Activated CD4-positive, alpha-beta T cell treated with anti-CD3 and anti-CD28 coated beads, Interleukin-2, Interleukin-4, amounts not matched to agents 100 ng/mL and 50 ng/mL, durations not matched to agents 16 hours and 8 hours (primary cell): ENCODE measurements at regions not wholly inside any gene's neighbourhood (a gene's known extent, or its start where the extent isn't known, plus 50 kb on each side); places are given as distances from the start of the nearest gene placed in this dataset.

Source experiments
- DNase-seq: peaks from one replicate; pipeline ENCODE4 v3.0.0-alpha.2; 2020; ENCODE audit warnings: low spot score

- no peak for DNase-seq
Measured at GRCh38 chr11:42179216-42179615, 719.8 kb upstream of the LRRC4C start.

GRCh38 chr11:42195289-42196013 is 736.0 kb upstream of the LRRC4C start:
- DNase-seq, result no peak

GRCh38 chr11:42200311-42200710 is 740.9 kb upstream of the LRRC4C start:
- no peak for DNase-seq

GRCh38 chr11:42201603-42202148 is 742.2 kb upstream of the LRRC4C start:
- DNase-seq, result no peak

- DNase-seq, result no peak
Measured at GRCh38 chr11:42205518-42205917, 746.1 kb upstream of the LRRC4C start.

GRCh38 chr11:42225664-42226063 is 766.2 kb upstream of the LRRC4C start:
- no peak for DNase-seq

- no peak for DNase-seq
Measured at GRCh38 chr11:42232673-42233072, 773.2 kb upstream of the LRRC4C start.

- DNase-seq, result no peak
Measured at GRCh38 chr11:42234451-42234951, 775.0 kb upstream of the LRRC4C start.

GRCh38 chr11:42237701-42238235 is 778.3 kb upstream of the LRRC4C start:
- no peak for DNase-seq

GRCh38 chr11:42239188-42239587 is 779.7 kb upstream of the LRRC4C start:
- DNase-seq, result no peak

GRCh38 chr11:42243385-42243784 is 783.9 kb upstream of the LRRC4C start:
- DNase-seq, result no peak

GRCh38 chr11:42244376-42244775 is 784.9 kb upstream of the LRRC4C start:
- no peak for DNase-seq

- DNase-seq, result no peak
Measured at GRCh38 chr11:42249401-42249800, 789.9 kb upstream of the LRRC4C start.

- DNase-seq, result no peak
Measured at GRCh38 chr11:42249956-42250355, 790.5 kb upstream of the LRRC4C start.

GRCh38 chr11:42251984-42252383 is 792.5 kb upstream of the LRRC4C start:
- DNase-seq, result no peak

GRCh38 chr11:42253156-42253555 is 793.7 kb upstream of the LRRC4C start:
- DNase-seq, result no peak

- no peak for DNase-seq
Measured at GRCh38 chr11:42255906-42256305, 796.5 kb upstream of the LRRC4C start.

GRCh38 chr11:42257534-42257933 is 798.1 kb upstream of the LRRC4C start:
- no peak for DNase-seq

- DNase-seq, result no peak
Measured at GRCh38 chr11:42265072-42265471, 805.6 kb upstream of the LRRC4C start.

- DNase-seq, result no peak
Measured at GRCh38 chr11:42271306-42271705, 811.9 kb upstream of the LRRC4C start.

GRCh38 chr11:42273977-42274376 is 814.5 kb upstream of the LRRC4C start:
- no peak for DNase-seq

GRCh38 chr11:42296910-42297309 is 837.5 kb upstream of the LRRC4C start:
- DNase-seq, result no peak

GRCh38 chr11:42299780-42300179 is 840.3 kb upstream of the LRRC4C start:
- no peak for DNase-seq

- DNase-seq, result no peak
Measured at GRCh38 chr11:42301777-42302176, 842.3 kb upstream of the LRRC4C start.
